Kidney epithelial cell (primary cell): ENCODE measurements at regions not wholly inside any gene's neighbourhood (a gene's known extent, or its start where the extent isn't known, plus 50 kb on each side); places are given as distances from the start of the nearest gene placed in this dataset.

Experiments
- DNase-seq: peaks from one replicate; pipeline ENCODE4 v3.0.0-alpha.2; 2010; ENCODE audit warnings: low read depth
- H3K27me3 ChIP-seq: 2 replicates; pipeline ENCODE4 v1.6.0; 2011; ENCODE audit warnings: low read length; ENCODE audit not compliant: control insufficient read depth, insufficient read depth
- H3K36me3 ChIP-seq: 2 replicates; pipeline ENCODE4 v1.5.1; 2011; ENCODE audit warnings: low read length; ENCODE audit not compliant: control insufficient read depth, insufficient read depth
- H3K4me3 ChIP-seq: 2 replicates; pipeline ENCODE4 v1.5.1; 2011; ENCODE audit warnings: low read depth, mild to moderate bottlenecking, control low read depth, low read length
- CTCF ChIP-seq: IDR thresholded peaks from 2 replicates; pipeline ENCODE4 v1.5.1; 2011; ENCODE audit warnings: mild to moderate bottlenecking, moderate library complexity, low read length, control low read depth, inconsistent platforms; ENCODE audit not compliant: insufficient read depth, poor library complexity, severe bottlenecking

- Histone ChIP-seq H3K4me3 (no peak overlapping the region), H3K36me3 (no peaks in the 10 kb centered on the region), H3K27me3 (no peaks in the 10 kb centered on the region)
- no peak for DNase-seq
- TF ChIP-seq CTCF: no peak
Measured at GRCh38 chr11:116388146-116388545, 384.6 kb downstream of the BUD13 start.

- no peak overlapping the region for H3K4me3 ChIP-seq
- no peak for DNase-seq
- no peak for TF ChIP-seq CTCF
- no peaks in the 10 kb centered on the region for H3K27me3 ChIP-seq
- no peaks in the 10 kb centered on the region for H3K36me3 ChIP-seq
Measured at GRCh38 chr11:116387641-116388040, 385.1 kb downstream of the BUD13 start.

- no peak for DNase-seq
- H3K27me3 ChIP-seq: no peaks in the 10 kb centered on the region
- no peak overlapping the region for H3K4me3 ChIP-seq
- no peak for TF ChIP-seq CTCF
- H3K36me3 ChIP-seq: no peaks in the 10 kb centered on the region
Measured at GRCh38 chr11:116386118-116386699, 386.6 kb downstream of the BUD13 start.

- DNase-seq: no peak
- no peaks in the 10 kb centered on the region for H3K36me3 ChIP-seq
- TF ChIP-seq CTCF: no peak
- no peak overlapping the region for H3K4me3 ChIP-seq
- H3K27me3 ChIP-seq: no peaks in the 10 kb centered on the region
Measured at GRCh38 chr11:116384876-116385275, 387.9 kb downstream of the BUD13 start.

GRCh38 chr11:116384407-116384806 is 388.4 kb downstream of the BUD13 start:
- no peaks in the 10 kb centered on the region for H3K27me3 ChIP-seq
- TF ChIP-seq CTCF: no peak
- no peak overlapping the region for H3K4me3 ChIP-seq
- H3K36me3 ChIP-seq: no peaks in the 10 kb centered on the region
- DNase-seq: no peak

- Histone ChIP-seq H3K4me3 (no peak overlapping the region), H3K36me3 (no peaks in the 10 kb centered on the region), H3K27me3 (no peaks in the 10 kb centered on the region)
- TF ChIP-seq CTCF: no peak
- no peak for DNase-seq
Measured at GRCh38 chr11:116379185-116379828, 393.5 kb downstream of the BUD13 start.
